ENCODE measurements at regions not wholly inside any gene's neighbourhood (a gene's known extent, or its start where the extent isn't known, plus 50 kb on each side); places are given as distances from the start of the nearest gene placed in this dataset.

- Histone ChIP-seq H3K27ac (ENCODE audit: extremely low read length, insufficient read depth, low read length) (no peak overlapping the region), H3K4me2 (ENCODE audit: low read depth, low read length) (no peak overlapping the region), H3K4me1 (ENCODE audit: insufficient read depth, low read length) (no peaks in the 10 kb centered on the region), H3K79me2 (ENCODE audit: insufficient read depth, low read length) (no peaks in the 10 kb centered on the region), H3K9ac (ENCODE audit: insufficient read depth, low read depth, low read length) (no peak overlapping the region), H2AFZ (ENCODE audit: low read length) (no peak overlapping the region), H3K4me3 (replicated peaks in 1 of 3; ENCODE audit: insufficient read depth in 1 of 3, low read depth in 2 of 3, low read length in 3 of 3) (no peak overlapping the region), H4K20me1 (ENCODE audit: insufficient read depth, low read length) (no peaks in the 10 kb centered on the region), H3K36me3 (replicated peaks in 1 of 2; ENCODE audit: control insufficient read depth in 1 of 2, insufficient read depth in 2 of 2, low read length in 2 of 2) (no peaks in the 10 kb centered on the region), H3K27me3 (ENCODE audit: control insufficient read depth in 1 of 2, insufficient read depth in 2 of 2, low read length in 2 of 2) (no peaks in the 10 kb centered on the region), H3K9me3 (ENCODE audit: low read length) (no peaks in the 10 kb centered on the region)
- ATAC-seq: no peak
- no TSS peak for BruUV-seq (replicated peaks)
- intact Hi-C loops (cut with micrococcal nuclease; ENCODE audit: unreplicated experiment): no loop called here
- CTCF ChIA-PET (ENCODE audit: low intra/inter-chr PET ratio, low total read pairs): no interaction called here
- 11% methylated on average over 3 of the region's 3 CpGs for WGBS (ENCODE audit: low lambda C conversion rate)
- TF ChIP-seq HOXA3 (CRISPR knock-in tag; IDR thresholded peaks at IDR 0.05) (no peak), YEATS2 (CRISPR knock-in tag; IDR thresholded peaks at IDR 0.05; ENCODE audit: borderline replicate concordance) (no peak), ZNF605 (CRISPR knock-in tag; IDR thresholded peaks at IDR 0.05) (no peak), HNRNPUL1 (IDR thresholded peaks at IDR 0.05; ENCODE audit: low read depth, low read length) (no peak), ZBTB38 (CRISPR knock-in tag; IDR thresholded peaks at IDR 0.05) (no peak), SALL2 (CRISPR knock-in tag; IDR thresholded peaks at IDR 0.05) (no peak), IKZF4 (CRISPR knock-in tag; IDR thresholded peaks at IDR 0.05; ENCODE audit: borderline replicate concordance, low read depth, not compliant biosample characterization) (no peak), ZNF253 (CRISPR knock-in tag; IDR thresholded peaks at IDR 0.05; ENCODE audit: borderline replicate concordance) (no peak), ZNF619 (CRISPR knock-in tag; IDR thresholded peaks at IDR 0.05) (no peak), FLYWCH1 (CRISPR knock-in tag; IDR thresholded peaks at IDR 0.05) (no peak), ZNF30 (CRISPR knock-in tag; IDR thresholded peaks at IDR 0.05) (no peak), ELK4 (CRISPR knock-in tag; IDR thresholded peaks at IDR 0.05; ENCODE audit: borderline replicate concordance) (no peak), KLF9 (CRISPR knock-in tag; IDR thresholded peaks at IDR 0.05; ENCODE audit: low read depth) (no peak), RXRA (CRISPR knock-in tag; IDR thresholded peaks at IDR 0.05) (no peak), SPEN (CRISPR knock-in tag; IDR thresholded peaks at IDR 0.05; ENCODE audit: low read depth) (no peak), DNMT3B (CRISPR knock-in tag; conservative IDR thresholded peaks at IDR 0.05) (no peak), HMG20B (CRISPR knock-in tag; conservative IDR thresholded peaks at IDR 0.05) (no peak), MYC (CRISPR knock-in tag; IDR thresholded peaks at IDR 0.05; ENCODE audit: borderline replicate concordance) (no peak)
- TF ChIP-seq, protein P1, sequence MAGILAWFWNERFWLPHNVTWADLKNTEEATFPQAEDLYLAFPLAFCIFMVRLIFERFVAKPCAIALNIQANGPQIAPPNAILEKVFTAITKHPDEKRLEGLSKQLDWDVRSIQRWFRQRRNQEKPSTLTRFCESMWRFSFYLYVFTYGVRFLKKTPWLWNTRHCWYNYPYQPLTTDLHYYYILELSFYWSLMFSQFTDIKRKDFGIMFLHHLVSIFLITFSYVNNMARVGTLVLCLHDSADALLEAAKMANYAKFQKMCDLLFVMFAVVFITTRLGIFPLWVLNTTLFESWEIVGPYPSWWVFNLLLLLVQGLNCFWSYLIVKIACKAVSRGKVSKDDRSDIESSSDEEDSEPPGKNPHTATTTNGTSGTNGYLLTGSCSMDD (CRISPR knock-in tag; IDR thresholded peaks at IDR 0.05): no peak
- TF ChIP-seq, protein P2, sequence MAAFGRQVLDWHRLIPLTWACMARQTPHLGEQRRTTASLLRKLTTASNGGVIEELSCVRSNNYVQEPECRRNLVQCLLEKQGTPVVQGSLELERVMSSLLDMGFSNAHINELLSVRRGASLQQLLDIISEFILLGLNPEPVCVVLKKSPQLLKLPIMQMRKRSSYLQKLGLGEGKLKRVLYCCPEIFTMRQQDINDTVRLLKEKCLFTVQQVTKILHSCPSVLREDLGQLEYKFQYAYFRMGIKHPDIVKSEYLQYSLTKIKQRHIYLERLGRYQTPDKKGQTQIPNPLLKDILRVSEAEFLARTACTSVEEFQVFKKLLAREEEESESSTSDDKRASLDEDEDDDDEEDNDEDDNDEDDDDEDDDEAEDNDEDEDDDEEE (CRISPR knock-in tag; IDR thresholded peaks at IDR 0.05): no peak
- no peak for DNase-seq (ENCODE audit: low spot score)
- FAIRE-seq: no peak
- POLR2A ChIA-PET: no interaction called here
- in situ Hi-C loops (cut with HindIII; ENCODE audit: extremely low pct_ligation_motif_present, low pct_unique_long_range_greater_than_20kb): no loop called here
Observed at GRCh38 chrX:7500386-7500785, 342.6 kb upstream of the VCX start.

Data from HepG2 (cell line).